SK-N-SH treated with all-trans-retinoic acid at 6 μM for 48 hours (cell line): ENCODE measurements at regions not wholly inside any gene's neighbourhood (a gene's known extent, or its start where the extent isn't known, plus 50 kb on each side); places are given as distances from the start of the nearest gene placed in this dataset.

Source experiments
- ATAC-seq: fragments of 200-7000 bp; cut with Tn5 transposase; 3 replicates; pipeline ENCODE4 v1.9.1; 2020; ENCODE audit warnings: mild to moderate bottlenecking, moderate library complexity
- ARNTL ChIP-seq: fragments of 450-650 bp; formaldehyde crosslinking; IDR thresholded peaks from 2 replicates; pipeline ENCODE4 v1.5.0; 2020; ENCODE audit warnings: low read depth, mild to moderate bottlenecking, moderate library complexity, borderline replicate concordance
- CREB5 ChIP-seq: fragments of 250-450 bp; sonication (Bioruptor Pico); IDR thresholded peaks from 2 replicates; pipeline ENCODE4 v1.5.1; 2020; ENCODE audit warnings: low read depth, mild to moderate bottlenecking, moderate library complexity
- CSDC2 ChIP-seq: fragments of 250-450 bp; sonication (Bioruptor Pico); IDR thresholded peaks from 2 replicates; pipeline ENCODE4 v1.5.0; 2020; ENCODE audit warnings: mild to moderate bottlenecking, moderate library complexity
- CSRNP3 ChIP-seq: fragments of 250-450 bp; sonication (Bioruptor Pico); IDR thresholded peaks from 2 replicates; pipeline ENCODE4 v1.5.1; 2021; ENCODE audit warnings: mild to moderate bottlenecking, moderate library complexity
- GLIS3 ChIP-seq: fragments of 250-450 bp; sonication (Bioruptor Pico); IDR thresholded peaks from 2 replicates; pipeline ENCODE4 v1.5.0; 2020; ENCODE audit warnings: mild to moderate bottlenecking, moderate library complexity
- PATZ1 ChIP-seq: fragments of 250-450 bp; sonication (Bioruptor Pico); IDR thresholded peaks from 2 replicates; pipeline ENCODE4 v1.8.0; 2020; ENCODE audit warnings: mild to moderate bottlenecking, moderate library complexity, borderline replicate concordance
- POU6F1 ChIP-seq: fragments of 250-450 bp; sonication (Bioruptor Pico); IDR thresholded peaks from 2 replicates; pipeline ENCODE4 v1.8.0; 2021; ENCODE audit warnings: low read depth, mild to moderate bottlenecking, moderate library complexity, borderline replicate concordance
- TCF4 ChIP-seq: fragments of 250-450 bp; sonication (Bioruptor Pico); IDR thresholded peaks from 2 replicates; pipeline ENCODE4 v1.8.0; 2021; ENCODE audit warnings: mild to moderate bottlenecking, moderate library complexity, borderline replicate concordance
- TOX ChIP-seq: fragments of 250-450 bp; sonication (Bioruptor Pico); IDR thresholded peaks from 2 replicates; pipeline ENCODE4 v1.8.0; 2021; ENCODE audit warnings: mild to moderate bottlenecking, moderate library complexity, borderline replicate concordance
- TSHZ2 ChIP-seq: fragments of 250-450 bp; sonication (Bioruptor Pico); IDR thresholded peaks from 2 replicates; pipeline ENCODE4 v1.5.0; 2020; ENCODE audit warnings: mild to moderate bottlenecking, moderate library complexity
- ZC3H10 ChIP-seq: fragments of 250-450 bp; sonication (Bioruptor Pico); IDR thresholded peaks from 2 replicates; pipeline ENCODE4 v1.5.1; 2021; ENCODE audit warnings: mild to moderate bottlenecking, moderate library complexity
- ZFP3 ChIP-seq: fragments of 250-450 bp; sonication (Bioruptor Pico); IDR thresholded peaks from 2 replicates; pipeline ENCODE4 v1.5.0; 2020; ENCODE audit warnings: mild to moderate bottlenecking, moderate library complexity
- ZFP30 ChIP-seq: fragments of 450-650 bp; formaldehyde crosslinking; IDR thresholded peaks from 2 replicates; pipeline ENCODE4 v1.5.0; 2022; ENCODE audit warnings: mild to moderate bottlenecking, moderate library complexity
- ZNF565 ChIP-seq: fragments of 450-650 bp; formaldehyde crosslinking; conservative IDR thresholded peaks from 2 replicates; pipeline ENCODE4 v1.5.0; 2020; ENCODE audit warnings: low read depth, mild to moderate bottlenecking, moderate library complexity
- ZNF70 ChIP-seq: fragments of 450-650 bp; formaldehyde crosslinking; IDR thresholded peaks from 2 replicates; pipeline ENCODE4 v1.5.0; 2020; ENCODE audit warnings: mild to moderate bottlenecking, moderate library complexity
- ZNF8 ChIP-seq: fragments of 450-650 bp; formaldehyde crosslinking; IDR thresholded peaks from 2 replicates; pipeline ENCODE4 v1.5.0; 2020; ENCODE audit warnings: mild to moderate bottlenecking, moderate library complexity

- TF ChIP-seq CSDC2 (CRISPR knock-in tag) (no peak), TSHZ2 (CRISPR knock-in tag) (no peak), ZFP30 (CRISPR knock-in tag) (no peak), CSRNP3 (CRISPR knock-in tag) (no peak), ZNF8 (CRISPR knock-in tag) (no peak), POU6F1 (CRISPR knock-in tag) (no peak), ZNF565 (CRISPR knock-in tag) (no peak), TOX (no peak), TCF4 (CRISPR knock-in tag) (no peak), ARNTL (CRISPR knock-in tag) (no peak), ZFP3 (CRISPR knock-in tag) (no peak), CREB5 (no peak), ZNF70 (CRISPR knock-in tag) (no peak)
- ATAC-seq, result no peak
Measured at GRCh38 chr16:87131061-87131995, 185.9 kb downstream of the C16orf95 start.

- TF ChIP-seq CSRNP3 (CRISPR knock-in tag) (no peak), ZC3H10 (CRISPR knock-in tag) (no peak), ZNF70 (CRISPR knock-in tag) (no peak), TOX (no peak), ZFP3 (CRISPR knock-in tag) (no peak), CSDC2 (CRISPR knock-in tag) (no peak), TSHZ2 (CRISPR knock-in tag) (no peak), TCF4 (CRISPR knock-in tag) (no peak), ARNTL (CRISPR knock-in tag) (no peak), POU6F1 (CRISPR knock-in tag) (no peak), ZNF565 (CRISPR knock-in tag) (no peak), GLIS3 (CRISPR knock-in tag) (no peak), ZFP30 (CRISPR knock-in tag) (no peak), PATZ1 (CRISPR knock-in tag) (no peak)
- no peak for ATAC-seq
Measured at GRCh38 chr16:87131996-87132345, 185.2 kb downstream of the C16orf95 start.
